22Rv1 (cell line): ENCODE measurements at regions not wholly inside any gene's neighbourhood (a gene's known extent, or its start where the extent isn't known, plus 50 kb on each side); places are given as distances from the start of the nearest gene placed in this dataset.

ENCODE experiments used
- CTCF ChIP-seq: fragments of 450-650 bp; IDR thresholded peaks from 2 replicates; pipeline ENCODE4 v1.5.1; 2017; ENCODE audit warnings: mild to moderate bottlenecking
- ZFX ChIP-seq: fragments of 450-650 bp; IDR thresholded peaks from 2 replicates; pipeline ENCODE4 v1.6.1; 2017; ENCODE audit warnings: antibody characterized with exemption, borderline replicate concordance

DNA sequence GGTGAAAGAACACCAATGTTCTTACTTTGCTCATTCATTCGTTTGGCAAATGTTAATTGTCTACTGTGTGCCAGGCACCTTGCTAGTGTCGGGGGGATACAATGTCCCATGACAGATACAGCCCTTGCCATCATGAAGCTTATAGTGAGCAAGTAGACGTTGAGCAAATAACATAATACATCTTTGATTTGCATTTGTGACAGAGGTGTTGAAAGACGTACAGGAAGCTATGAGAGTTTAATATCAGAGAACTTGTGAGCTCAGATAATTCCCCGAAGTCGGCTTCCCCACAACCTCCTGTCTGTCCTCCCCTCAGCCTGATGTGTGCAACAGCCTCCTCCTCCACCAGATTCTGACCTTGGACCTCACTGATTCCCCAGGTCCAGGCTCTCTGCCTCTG is 138.0 kb upstream of the SDK2 start:
- TF ChIP-seq CTCF (no peak), ZFX (no peak)
